Keratinocyte (primary cell): ENCODE measurements at regions not wholly inside any gene's neighbourhood (a gene's known extent, or its start where the extent isn't known, plus 50 kb on each side); places are given as distances from the start of the nearest gene placed in this dataset.

ENCODE experiments used
- DNase-seq: peaks from one replicate; pipeline ENCODE4 v3.0.0-alpha.2; 2011; ENCODE audit warnings: low read depth, missing footprints, low spot score
- FAIRE-seq: peaks from 2 replicates; lab custom pipeline; 2011; peaks lifted over from hg19 to GRCh38; lab: Jason Lieb, UNC
- H2AFZ ChIP-seq: 2 replicates; pipeline ENCODE4 v1.6.0; 2012; ENCODE audit warnings: low read length, control low read depth, inconsistent platforms; ENCODE audit not compliant: control insufficient read depth
- H3K27ac ChIP-seq: 2 replicates; pipeline ENCODE4 v1.5.1; 2011; ENCODE audit warnings: low read length; ENCODE audit not compliant: control insufficient read depth, insufficient read depth
- H3K27me3 ChIP-seq: 3 replicates; pipeline ENCODE4 v1.6.0; 2011; ENCODE audit warnings: low read length; ENCODE audit not compliant: control insufficient read depth, insufficient read depth; ENCODE audit errors: extremely low read depth
- H3K36me3 ChIP-seq, 2 experiments: 2 replicates in 1 of 2; 3 replicates in 1 of 2; pipeline ENCODE4 v1.5.1; 2011; ENCODE audit warnings: low read length in 2 of 2, mild to moderate bottlenecking in 1 of 2; ENCODE audit not compliant: control insufficient read depth in 2 of 2, insufficient read depth in 2 of 2; ENCODE audit errors: extremely low read depth in 1 of 2
- H3K4me1 ChIP-seq: 3 replicates; pipeline ENCODE4 v1.5.1; 2011; ENCODE audit warnings: low read length; ENCODE audit not compliant: control insufficient read depth, insufficient read depth; ENCODE audit errors: extremely low read depth
- H3K4me2 ChIP-seq: 3 replicates; pipeline ENCODE4 v1.6.0; 2011; ENCODE audit warnings: low read depth, low read length; ENCODE audit not compliant: control insufficient read depth, insufficient read depth; ENCODE audit errors: extremely low read depth
- H3K4me3 ChIP-seq, 3 experiments: fragments of 200-600 bp in 1 of 3; sonication (generic) in 1 of 3; 2 replicates in 2 of 3; 3 replicates in 1 of 3; pipeline ENCODE4 v1.5.1; 2011 to 2016; ENCODE audit warnings: low read length in 3 of 3, mild to moderate bottlenecking in 3 of 3, control low read depth in 2 of 3, inconsistent platforms in 1 of 3, low read depth in 1 of 3, mixed read lengths in 1 of 3, mixed run types in 1 of 3, moderate library complexity in 1 of 3; ENCODE audit not compliant: control insufficient read depth in 2 of 3, insufficient read depth in 2 of 3; ENCODE audit errors: extremely low read depth in 1 of 3
- H3K79me2 ChIP-seq: 2 replicates; pipeline ENCODE4 v1.6.0; 2012; ENCODE audit warnings: low read length; ENCODE audit not compliant: control insufficient read depth, insufficient read depth
- H3K9ac ChIP-seq: 3 replicates; pipeline ENCODE4 v1.6.0; 2011; ENCODE audit warnings: low read length; ENCODE audit not compliant: control insufficient read depth, insufficient read depth; ENCODE audit errors: extremely low read depth
- H3K9me1 ChIP-seq: 3 replicates; pipeline ENCODE4 v1.6.0; 2011; ENCODE audit warnings: low read length; ENCODE audit not compliant: control insufficient read depth, insufficient read depth; ENCODE audit errors: extremely low read depth
- H3K9me3 ChIP-seq: 2 replicates; pipeline ENCODE4 v1.5.1; 2012; ENCODE audit warnings: low read depth, low read length; ENCODE audit not compliant: control insufficient read depth
- H4K20me1 ChIP-seq: 3 replicates; pipeline ENCODE4 v1.6.0; 2011; ENCODE audit warnings: low read length; ENCODE audit not compliant: control insufficient read depth, insufficient read depth; ENCODE audit errors: extremely low read depth
- CTCF ChIP-seq, 3 experiments: IDR thresholded peaks in 1 of 3; conservative IDR thresholded peaks in 1 of 3; optimal IDR thresholded peaks in 1 of 3; 2 replicates in 2 of 3; 3 replicates in 1 of 3; pipeline versions ENCODE3 to v1.5.1; 2011; ENCODE audit warnings: low read length in 3 of 3, mild to moderate bottlenecking in 3 of 3, moderate library complexity in 2 of 3, control low read depth in 1 of 3, inconsistent platforms in 1 of 3; ENCODE audit not compliant: insufficient read depth in 2 of 3; ENCODE audit errors: extremely low read depth in 1 of 3
- EZH2 ChIP-seq: IDR thresholded peaks from one replicate; pipeline ENCODE4 v1.6.1; 2012; ENCODE audit warnings: inconsistent platforms, mild to moderate bottlenecking, low read length, moderate library complexity
- dilution Hi-C: fragments of 300-500 bp; cut with MboI; formaldehyde crosslinking; loops from one replicate; pipeline ENCODE4 v1.7.0; 2020; ENCODE audit warnings: low sequenced_read_pairs; ENCODE audit not compliant: extremely low pct_ligation_motif_present

GRCh38 chr20:59441306-59441705 lies 140.9 kb downstream of the EDN3 start:
- no peaks in the 10 kb centered on the region for H3K9me1 ChIP-seq
- no peak overlapping the region for H3K4me3 ChIP-seq
- TF ChIP-seq EZH2 = no peak
- no peak for TF ChIP-seq CTCF (optimal IDR thresholded peaks at IDR 0.05 in 1 of 3, IDR thresholded peaks at IDR 0.05 in 1 of 3, conservative IDR thresholded peaks at IDR 0.05 in 1 of 3; ENCODE audit: extremely low read depth in 1 of 3, insufficient read depth in 2 of 3, low read length in 3 of 3)
- no peaks in the 10 kb centered on the region for H3K36me3 ChIP-seq
- H3K27me3 ChIP-seq = peaks cover 10% of the 10 kb centered on the region
- H3K27ac ChIP-seq = no peak overlapping the region
- no peak overlapping the region for H3K9ac ChIP-seq
- no peaks in the 10 kb centered on the region for H3K79me2 ChIP-seq
- H3K9me3 ChIP-seq = no peaks in the 10 kb centered on the region
- H3K4me2 ChIP-seq = no peak overlapping the region
- no peak overlapping the region for H2AFZ ChIP-seq
- no peaks in the 10 kb centered on the region for H4K20me1 ChIP-seq
- dilution Hi-C loops = no loop called here
- H3K4me1 ChIP-seq = no peaks in the 10 kb centered on the region
- DNase-seq (no peak), FAIRE-seq (no peak)

GRCh38 chr20:59441860-59442810 lies 141.7 kb downstream of the EDN3 start:
- no peak overlapping the region for H3K9ac ChIP-seq
- no peak for DNase-seq
- H4K20me1 ChIP-seq = no peaks in the 10 kb centered on the region
- no peak overlapping the region for H2AFZ ChIP-seq
- peaks cover 10% of the 10 kb centered on the region for H3K27me3 ChIP-seq
- H3K4me3 ChIP-seq = no peak overlapping the region
- no peaks in the 10 kb centered on the region for H3K36me3 ChIP-seq
- H3K4me1 ChIP-seq = no peaks in the 10 kb centered on the region
- no peak for FAIRE-seq
- no peak overlapping the region for H3K27ac ChIP-seq
- no peak overlapping the region for H3K4me2 ChIP-seq
- dilution Hi-C loops = no loop called here
- no peaks in the 10 kb centered on the region for H3K79me2 ChIP-seq
- no peaks in the 10 kb centered on the region for H3K9me3 ChIP-seq
- no peak for TF ChIP-seq EZH2
- TF ChIP-seq CTCF (optimal IDR thresholded peaks at IDR 0.05 in 1 of 3, IDR thresholded peaks at IDR 0.05 in 1 of 3, conservative IDR thresholded peaks at IDR 0.05 in 1 of 3; ENCODE audit: extremely low read depth in 1 of 3, insufficient read depth in 2 of 3, low read length in 3 of 3) = no peak
- no peaks in the 10 kb centered on the region for H3K9me1 ChIP-seq
